ENCODE measurements at regions not wholly inside any gene's neighbourhood (a gene's known extent, or its start where the extent isn't known, plus 50 kb on each side); places are given as distances from the start of the nearest gene placed in this dataset.

DNA sequence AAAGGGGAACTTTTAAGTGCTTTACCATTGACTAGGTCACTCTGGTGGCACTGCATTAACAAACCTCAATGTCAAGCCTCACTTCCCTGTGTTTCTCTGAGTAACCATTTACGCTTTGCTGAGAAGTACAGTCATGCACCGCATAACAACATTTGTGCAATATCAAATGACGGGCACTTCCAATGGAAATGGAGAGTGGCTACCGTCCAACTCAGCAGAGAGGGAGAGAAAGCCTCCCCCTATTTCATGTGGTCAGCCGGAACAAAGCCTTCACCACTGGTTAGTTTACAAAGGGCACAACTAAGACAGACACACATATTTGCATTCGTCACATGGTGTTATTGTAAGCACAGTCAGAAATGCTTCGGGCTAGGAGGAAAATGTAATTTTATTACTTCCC lies 117.3 kb downstream of the RASSF10 start:
- H4K20me1 ChIP-seq (ENCODE audit: control insufficient read depth, extremely low read depth, insufficient read depth, low read length): no peaks in the 10 kb centered on the region
- no peak overlapping the region for H3K27ac ChIP-seq (ENCODE audit: insufficient read depth, low read length)
- H3K9me3 ChIP-seq (ENCODE audit: control insufficient read depth, insufficient read depth, low read depth, low read length): no peaks in the 10 kb centered on the region
- H3K4me2 ChIP-seq (ENCODE audit: extremely low read depth, insufficient read depth, low read length): peak overlapping the region; percentile 56
- no peaks in the 10 kb centered on the region for H3K27me3 ChIP-seq (ENCODE audit: control insufficient read depth, insufficient read depth, low read length)
- H3K9ac ChIP-seq (ENCODE audit: insufficient read depth, low read length): no peak overlapping the region
- no peaks in the 10 kb centered on the region for H3K36me3 ChIP-seq (ENCODE audit: control insufficient read depth, insufficient read depth, low read length)
- peak; percentile 97 to 98 for DNase-seq (ENCODE audit: low read depth in 2 of 2)
- H3K4me3 ChIP-seq (replicated peaks in 1 of 4; ENCODE audit: control extremely low read depth in 1 of 4, insufficient read depth in 1 of 4, low read depth in 3 of 4, low read length in 4 of 4): no peak overlapping the region
- no peak for TF ChIP-seq EZH2 (IDR thresholded peaks at IDR 0.05; ENCODE audit: low read length, missing control alignments)
- peaks cover 7% of the 10 kb centered on the region for H3K4me1 ChIP-seq (ENCODE audit: control insufficient read depth, extremely low read depth, insufficient read depth, low read length)
- no peaks in the 10 kb centered on the region for H3K79me2 ChIP-seq (ENCODE audit: control insufficient read depth, insufficient read depth, low read length)
- no peak overlapping the region for H2AFZ ChIP-seq (ENCODE audit: low read length)

DNA sequence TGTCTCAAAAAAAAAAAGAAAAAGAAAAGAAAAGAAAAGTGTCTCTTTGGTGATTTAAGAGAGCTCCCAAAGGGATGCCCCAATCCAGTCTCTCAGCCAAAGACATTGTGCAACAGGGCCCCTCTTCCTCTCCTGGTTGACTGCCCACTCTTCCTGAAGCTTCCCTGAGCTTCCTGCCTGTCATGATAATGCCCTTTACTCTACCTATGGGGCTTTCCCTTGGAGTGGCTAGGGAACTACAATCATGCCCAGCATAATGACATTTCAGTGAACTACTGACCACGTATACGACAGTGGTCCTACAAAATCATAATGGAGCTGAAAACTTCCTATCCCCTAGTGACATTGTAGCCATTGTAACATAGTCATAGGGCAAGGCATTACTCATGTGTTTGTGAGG lies 118.0 kb downstream of the RASSF10 start:
- DNase-seq (ENCODE audit: low read depth in 2 of 2): no peak
- no peaks in the 10 kb centered on the region for H3K9me3 ChIP-seq (ENCODE audit: control insufficient read depth, insufficient read depth, low read depth, low read length)
- H3K36me3 ChIP-seq (ENCODE audit: control insufficient read depth, insufficient read depth, low read length): no peaks in the 10 kb centered on the region
- H4K20me1 ChIP-seq (ENCODE audit: control insufficient read depth, extremely low read depth, insufficient read depth, low read length): no peaks in the 10 kb centered on the region
- H3K27me3 ChIP-seq (ENCODE audit: control insufficient read depth, insufficient read depth, low read length): no peaks in the 10 kb centered on the region
- H3K79me2 ChIP-seq (ENCODE audit: control insufficient read depth, insufficient read depth, low read length): no peaks in the 10 kb centered on the region
- peaks cover 7% of the 10 kb centered on the region for H3K4me1 ChIP-seq (ENCODE audit: control insufficient read depth, extremely low read depth, insufficient read depth, low read length)
- TF ChIP-seq EZH2 (IDR thresholded peaks at IDR 0.05; ENCODE audit: low read length, missing control alignments): no peak
- TF ChIP-seq, protein P1, sequence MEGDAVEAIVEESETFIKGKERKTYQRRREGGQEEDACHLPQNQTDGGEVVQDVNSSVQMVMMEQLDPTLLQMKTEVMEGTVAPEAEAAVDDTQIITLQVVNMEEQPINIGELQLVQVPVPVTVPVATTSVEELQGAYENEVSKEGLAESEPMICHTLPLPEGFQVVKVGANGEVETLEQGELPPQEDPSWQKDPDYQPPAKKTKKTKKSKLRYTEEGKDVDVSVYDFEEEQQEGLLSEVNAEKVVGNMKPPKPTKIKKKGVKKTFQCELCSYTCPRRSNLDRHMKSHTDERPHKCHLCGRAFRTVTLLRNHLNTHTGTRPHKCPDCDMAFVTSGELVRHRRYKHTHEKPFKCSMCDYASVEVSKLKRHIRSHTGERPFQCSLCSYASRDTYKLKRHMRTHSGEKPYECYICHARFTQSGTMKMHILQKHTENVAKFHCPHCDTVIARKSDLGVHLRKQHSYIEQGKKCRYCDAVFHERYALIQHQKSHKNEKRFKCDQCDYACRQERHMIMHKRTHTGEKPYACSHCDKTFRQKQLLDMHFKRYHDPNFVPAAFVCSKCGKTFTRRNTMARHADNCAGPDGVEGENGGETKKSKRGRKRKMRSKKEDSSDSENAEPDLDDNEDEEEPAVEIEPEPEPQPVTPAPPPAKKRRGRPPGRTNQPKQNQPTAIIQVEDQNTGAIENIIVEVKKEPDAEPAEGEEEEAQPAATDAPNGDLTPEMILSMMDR (conservative IDR thresholded peaks at IDR 0.05 in 1 of 2, IDR thresholded peaks at IDR 0.05 in 1 of 2; ENCODE audit: low read depth in 1 of 2, low read length in 2 of 2): no peak
- H3K27ac ChIP-seq (ENCODE audit: insufficient read depth, low read length): no peak overlapping the region
- no peak overlapping the region for H3K9ac ChIP-seq (ENCODE audit: insufficient read depth, low read length)
- no peak overlapping the region for H3K4me2 ChIP-seq (ENCODE audit: extremely low read depth, insufficient read depth, low read length)
- H2AFZ ChIP-seq (ENCODE audit: low read length): no peak overlapping the region
- no peak overlapping the region for H3K4me3 ChIP-seq (replicated peaks in 1 of 4; ENCODE audit: control extremely low read depth in 1 of 4, insufficient read depth in 1 of 4, low read depth in 3 of 4, low read length in 4 of 4)

DNA sequence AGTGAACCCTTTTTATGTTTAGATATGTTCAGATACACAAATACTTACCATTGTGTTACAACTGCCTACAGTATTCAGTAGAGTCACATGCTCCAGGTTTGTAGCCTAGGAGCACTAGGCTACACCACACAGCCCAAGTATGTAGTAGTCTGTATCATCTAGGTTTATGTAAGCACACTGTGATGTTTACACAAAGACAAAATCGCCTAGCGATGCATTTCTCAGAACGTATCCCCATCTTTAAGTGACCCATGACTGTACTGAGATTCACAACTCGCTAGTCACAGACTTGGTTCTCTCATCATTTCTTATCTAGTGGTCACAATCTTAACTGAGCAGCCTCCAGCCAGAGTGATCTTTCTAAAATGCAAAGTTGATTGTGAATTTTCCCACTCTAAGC lies 119.2 kb downstream of the RASSF10 start:
- Histone ChIP-seq H3K4me2 (ENCODE audit: extremely low read depth, insufficient read depth, low read length) (no peak overlapping the region), H2AFZ (ENCODE audit: low read length) (no peak overlapping the region), H3K9me3 (ENCODE audit: control insufficient read depth, insufficient read depth, low read depth, low read length) (no peaks in the 10 kb centered on the region), H3K27me3 (ENCODE audit: control insufficient read depth, insufficient read depth, low read length) (no peaks in the 10 kb centered on the region), H3K4me3 (replicated peaks in 1 of 4; ENCODE audit: control extremely low read depth in 1 of 4, insufficient read depth in 1 of 4, low read depth in 3 of 4, low read length in 4 of 4) (no peak overlapping the region), H3K36me3 (ENCODE audit: control insufficient read depth, insufficient read depth, low read length) (no peaks in the 10 kb centered on the region), H4K20me1 (ENCODE audit: control insufficient read depth, extremely low read depth, insufficient read depth, low read length) (no peaks in the 10 kb centered on the region), H3K9ac (ENCODE audit: insufficient read depth, low read length) (no peak overlapping the region), H3K79me2 (ENCODE audit: control insufficient read depth, insufficient read depth, low read length) (no peaks in the 10 kb centered on the region), H3K4me1 (ENCODE audit: control insufficient read depth, extremely low read depth, insufficient read depth, low read length) (peaks cover 7% of the 10 kb centered on the region), H3K27ac (ENCODE audit: insufficient read depth, low read length) (no peak overlapping the region)
- no peak for DNase-seq (ENCODE audit: low read depth in 2 of 2)
- TF ChIP-seq, protein P1 (conservative IDR thresholded peaks at IDR 0.05 in 1 of 2, IDR thresholded peaks at IDR 0.05 in 1 of 2; ENCODE audit: low read depth in 1 of 2, low read length in 2 of 2): no peak
- TF ChIP-seq EZH2 (IDR thresholded peaks at IDR 0.05; ENCODE audit: low read length, missing control alignments): no peak

All from fibroblast of lung (primary cell).